Right atrium auricular region (tissue), 2 donors: ENCODE measurements at regions not wholly inside any gene's neighbourhood (a gene's known extent, or its start where the extent isn't known, plus 50 kb on each side); places are given as distances from the start of the nearest gene placed in this dataset.

ENCODE experiments used
- DNase-seq: peaks from one replicate; pipeline ENCODE4 v3.0.0-alpha.2; 2019; ENCODE audit warnings: low spot score
- H3K27ac ChIP-seq, 2 donors: fragments of 200-600 bp; sonication (generic); 1 replicate in 1 of 2; 2 replicates in 1 of 2; pipeline ENCODE4 v1.5.1; 2016 to 2019
- H3K27me3 ChIP-seq, 2 donors: fragments of 200-600 bp; sonication (generic); one replicate each; pipeline versions ENCODE4 v1.5.1 to v1.6.0; 2017 to 2019
- H3K36me3 ChIP-seq: fragments of 200-600 bp; sonication (generic); one replicate; pipeline ENCODE4 v1.5.1; 2016
- H3K4me1 ChIP-seq, 2 donors: fragments of 200-600 bp; sonication (generic); one replicate each; pipeline versions ENCODE4 v1.5.1 to v1.6.0; 2017 to 2019
- H3K4me3 ChIP-seq, 2 donors: fragments of 200-600 bp; sonication (generic); 1 replicate in 1 of 2; 2 replicates in 1 of 2; pipeline ENCODE4 v1.5.1; 2017 to 2019; ENCODE audit warnings: mild to moderate bottlenecking in 1 of 2, moderate library complexity in 1 of 2
- H3K9me3 ChIP-seq, 2 donors: fragments of 200-600 bp; sonication (generic); one replicate each; pipeline ENCODE4 v1.5.1; 2019
- TF ChIP-seq, protein P1 (sequence below), 2 donors: fragments of 200-600 bp; sonication (generic); IDR thresholded peaks; one replicate each; pipeline ENCODE4 v1.5.1; 2019; ENCODE audit warnings: antibody characterized with exemption in 2 of 2

- no peak for DNase-seq
- H3K9me3 ChIP-seq, result no peaks in the 10 kb centered on the region
- H3K27ac ChIP-seq, result no peak overlapping the region
- no peaks in the 10 kb centered on the region for H3K4me1 ChIP-seq
- H3K4me3 ChIP-seq, result no peak overlapping the region
- TF ChIP-seq, protein P1, sequence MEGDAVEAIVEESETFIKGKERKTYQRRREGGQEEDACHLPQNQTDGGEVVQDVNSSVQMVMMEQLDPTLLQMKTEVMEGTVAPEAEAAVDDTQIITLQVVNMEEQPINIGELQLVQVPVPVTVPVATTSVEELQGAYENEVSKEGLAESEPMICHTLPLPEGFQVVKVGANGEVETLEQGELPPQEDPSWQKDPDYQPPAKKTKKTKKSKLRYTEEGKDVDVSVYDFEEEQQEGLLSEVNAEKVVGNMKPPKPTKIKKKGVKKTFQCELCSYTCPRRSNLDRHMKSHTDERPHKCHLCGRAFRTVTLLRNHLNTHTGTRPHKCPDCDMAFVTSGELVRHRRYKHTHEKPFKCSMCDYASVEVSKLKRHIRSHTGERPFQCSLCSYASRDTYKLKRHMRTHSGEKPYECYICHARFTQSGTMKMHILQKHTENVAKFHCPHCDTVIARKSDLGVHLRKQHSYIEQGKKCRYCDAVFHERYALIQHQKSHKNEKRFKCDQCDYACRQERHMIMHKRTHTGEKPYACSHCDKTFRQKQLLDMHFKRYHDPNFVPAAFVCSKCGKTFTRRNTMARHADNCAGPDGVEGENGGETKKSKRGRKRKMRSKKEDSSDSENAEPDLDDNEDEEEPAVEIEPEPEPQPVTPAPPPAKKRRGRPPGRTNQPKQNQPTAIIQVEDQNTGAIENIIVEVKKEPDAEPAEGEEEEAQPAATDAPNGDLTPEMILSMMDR (IDR thresholded peaks at IDR 0.05), result no peak
- no peaks in the 10 kb centered on the region for H3K27me3 ChIP-seq
- H3K36me3 ChIP-seq, result no peaks in the 10 kb centered on the region
Measured at GRCh38 chr10:112005044-112005443, 178.5 kb downstream of the GPAM start.

GRCh38 chr10:112006407-112006806 lies 177.2 kb downstream of the GPAM start:
- TF ChIP-seq, protein P1 (IDR thresholded peaks at IDR 0.05), result no peak
- Histone ChIP-seq H3K36me3 (no peaks in the 10 kb centered on the region), H3K27ac (no peak overlapping the region)

GRCh38 chr10:112006831-112007230 lies 176.7 kb downstream of the GPAM start:
- no peaks in the 10 kb centered on the region for H3K9me3 ChIP-seq
- H3K4me3 ChIP-seq, result no peak overlapping the region
- H3K4me1 ChIP-seq, result no peaks in the 10 kb centered on the region
- TF ChIP-seq, protein P1 (IDR thresholded peaks at IDR 0.05), result no peak
- DNase-seq, result no peak
- H3K27me3 ChIP-seq, result no peaks in the 10 kb centered on the region
- H3K27ac ChIP-seq, result no peak overlapping the region
- no peaks in the 10 kb centered on the region for H3K36me3 ChIP-seq

More at GRCh38 chr10:112006407-112006806, 177.2 kb downstream of the GPAM start:
- Histone ChIP-seq H3K4me1 (no peaks in the 10 kb centered on the region), H3K9me3 (no peaks in the 10 kb centered on the region), H3K27me3 (no peaks in the 10 kb centered on the region), H3K4me3 (no peak overlapping the region)
- no peak for DNase-seq

GRCh38 chr10:112022196-112022595 lies 161.4 kb downstream of the GPAM start:
- H3K27me3 ChIP-seq, result no peaks in the 10 kb centered on the region
- DNase-seq, result no peak

GRCh38 chr10:112024079-112024478 lies 159.5 kb downstream of the GPAM start:
- no peaks in the 10 kb centered on the region for H3K36me3 ChIP-seq
- H3K27ac ChIP-seq, result no peak overlapping the region
- no peak overlapping the region for H3K4me3 ChIP-seq
- H3K4me1 ChIP-seq, result no peaks in the 10 kb centered on the region
- no peaks in the 10 kb centered on the region for H3K9me3 ChIP-seq
- DNase-seq, result no peak
- no peaks in the 10 kb centered on the region for H3K27me3 ChIP-seq
- TF ChIP-seq, protein P1 (IDR thresholded peaks at IDR 0.05), result no peak

More at GRCh38 chr10:112022196-112022595, 161.4 kb downstream of the GPAM start:
- TF ChIP-seq, protein P1 (IDR thresholded peaks at IDR 0.05), result no peak
- Histone ChIP-seq H3K36me3 (no peaks in the 10 kb centered on the region), H3K9me3 (no peaks in the 10 kb centered on the region), H3K4me3 (no peak overlapping the region), H3K27ac (no peak overlapping the region), H3K4me1 (no peaks in the 10 kb centered on the region)

DNA sequence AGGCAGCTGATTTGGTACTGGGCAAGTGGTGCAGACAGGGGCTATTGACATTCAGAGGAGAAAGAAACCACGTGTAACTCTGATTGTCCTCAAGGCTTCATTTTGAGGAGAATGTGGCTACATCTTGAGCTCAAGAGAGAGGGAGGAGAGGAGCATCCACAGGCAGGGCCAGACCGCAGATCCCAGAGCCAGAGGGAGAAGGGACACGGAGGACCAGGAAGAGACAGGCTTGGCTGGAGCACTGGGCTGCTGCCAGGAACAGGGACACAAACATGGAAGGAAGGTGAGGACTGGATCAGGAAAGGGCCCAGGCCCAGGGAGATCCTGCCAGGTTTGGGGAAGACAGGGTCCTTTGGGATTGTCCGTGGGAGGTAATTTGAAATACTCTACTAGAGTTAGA lies 158.3 kb downstream of the GPAM start:
- no peaks in the 10 kb centered on the region for H3K27me3 ChIP-seq
- H3K9me3 ChIP-seq, result peaks cover 0 to 10% of the 10 kb centered on the region in 2 donors
- H3K27ac ChIP-seq, result no peak overlapping the region
- no peaks in the 10 kb centered on the region for H3K36me3 ChIP-seq
- no peak for DNase-seq
- TF ChIP-seq, protein P1 (IDR thresholded peaks at IDR 0.05), result no peak
- H3K4me3 ChIP-seq, result no peak overlapping the region
- no peaks in the 10 kb centered on the region for H3K4me1 ChIP-seq
